ENCODE measurements at regions not wholly inside any gene's neighbourhood (a gene's known extent, or its start where the extent isn't known, plus 50 kb on each side); places are given as distances from the start of the nearest gene placed in this dataset.

- no peak for DNase-seq (ENCODE audit: low read depth, low spot score)
Observed at GRCh38 chr12:125225641-125226040, 160.4 kb downstream of the AACS start.

GRCh38 chr12:125228519-125229260 lies 163.5 kb downstream of the AACS start:
- DNase-seq (ENCODE audit: low read depth, low spot score): no peak

GRCh38 chr12:125229878-125230530 lies 164.8 kb downstream of the AACS start:
- no peak for DNase-seq (ENCODE audit: low read depth, low spot score)

DNA sequence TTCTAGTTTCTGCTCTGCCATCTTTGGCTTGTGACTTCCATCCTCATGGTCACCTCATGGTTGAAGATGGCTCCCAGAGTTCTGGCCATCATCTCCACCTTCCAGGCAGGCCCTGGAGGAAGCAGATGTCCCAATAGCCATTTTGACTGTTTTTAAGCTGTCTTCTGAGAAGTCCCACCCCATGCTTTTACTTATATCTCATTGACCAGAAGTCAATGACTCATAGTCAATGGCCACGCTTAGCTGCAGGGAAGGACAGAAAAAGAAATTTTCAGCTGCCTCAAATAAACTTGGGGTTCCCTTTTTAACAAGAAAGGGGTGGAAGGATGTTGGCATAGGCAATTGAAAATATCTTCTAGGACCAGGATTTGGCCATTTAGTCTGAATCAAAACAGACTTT lies 168.1 kb downstream of the AACS start:
- no peak for DNase-seq (ENCODE audit: low read depth, low spot score)

DNA sequence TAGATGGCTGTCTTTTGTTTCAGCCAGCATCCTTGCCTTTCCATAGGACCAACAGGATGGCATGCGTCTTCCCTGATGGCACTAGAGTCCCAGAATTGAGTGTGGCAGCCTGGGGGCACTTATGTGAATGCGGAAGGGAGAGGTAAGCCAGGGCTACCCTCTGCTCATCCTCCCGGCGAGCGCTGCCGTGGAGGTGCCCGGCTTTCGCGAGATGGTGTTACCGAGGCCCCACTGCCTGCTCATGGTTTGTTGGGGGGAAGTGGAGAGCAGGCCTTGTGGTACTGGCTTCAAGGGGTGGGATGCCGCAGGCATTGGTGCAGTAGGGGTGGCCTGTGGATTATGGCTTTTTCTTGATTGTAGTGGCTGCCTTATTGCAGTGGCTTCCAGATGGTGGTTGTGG lies 174.3 kb downstream of the AACS start:
- no peak for DNase-seq (ENCODE audit: low read depth, low spot score)

DNA sequence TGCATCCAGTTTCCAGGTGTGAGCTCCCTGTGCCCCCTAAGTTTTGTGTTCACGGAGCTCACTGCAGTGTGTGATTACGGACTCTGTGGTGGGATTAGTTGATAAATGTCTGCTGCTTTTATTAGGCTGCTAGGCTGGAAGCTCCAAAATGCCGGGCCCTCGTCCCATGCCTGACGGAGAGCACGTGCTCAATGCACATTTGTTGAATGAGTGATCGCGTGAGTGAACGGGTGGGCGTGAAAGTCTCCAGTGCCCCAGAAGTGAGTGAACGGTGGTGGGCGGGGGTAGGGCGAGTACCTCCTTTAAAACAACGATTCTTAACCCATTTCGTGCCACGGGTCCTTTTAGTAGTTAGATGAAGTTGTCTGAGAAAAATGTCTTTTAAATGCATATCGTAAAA lies 175.5 kb downstream of the AACS start:
- DNase-seq (ENCODE audit: low read depth, low spot score): no peak

DNA sequence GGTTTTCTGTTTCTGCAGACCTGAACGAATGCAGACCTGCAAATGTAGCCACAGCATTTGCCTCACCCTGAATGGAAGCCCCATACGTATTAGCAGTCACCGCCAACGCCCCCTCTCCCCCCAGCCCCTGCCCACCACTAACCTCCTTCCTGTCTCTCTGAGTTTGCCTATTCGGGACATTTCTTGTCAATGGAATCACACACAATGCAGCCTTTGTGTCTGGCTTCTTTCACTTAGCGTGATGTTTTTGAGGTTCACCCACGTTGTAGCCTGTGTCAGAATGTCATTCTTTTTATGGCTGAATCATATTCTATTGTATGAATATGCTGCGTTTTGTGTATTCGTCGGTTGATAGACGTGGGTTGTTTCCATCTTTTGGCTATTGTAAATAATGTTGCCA lies 178.6 kb downstream of the AACS start:
- DNase-seq (ENCODE audit: low read depth, low spot score): no peak

DNA sequence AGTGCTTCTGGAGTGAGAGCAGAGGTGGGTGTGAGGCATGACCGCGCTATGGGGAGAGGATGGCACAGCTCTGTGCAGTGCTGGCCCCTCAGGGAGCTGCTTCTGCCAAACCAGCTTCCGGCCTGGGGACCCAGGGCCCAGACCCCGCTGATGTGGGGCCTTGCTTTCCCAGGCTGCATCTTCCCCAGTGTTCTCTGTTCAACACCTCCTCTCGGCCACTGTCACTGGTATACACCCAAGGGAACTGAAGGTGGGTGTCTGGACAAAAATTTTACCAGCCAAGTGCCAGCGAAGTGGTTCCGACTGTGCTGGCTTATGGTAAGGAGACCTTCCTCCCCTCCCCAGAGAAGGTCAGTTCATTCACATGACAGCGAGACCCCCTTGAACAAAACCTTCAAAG lies 179.1 kb downstream of the AACS start:
- no peak for DNase-seq (ENCODE audit: low read depth, low spot score)

DNA sequence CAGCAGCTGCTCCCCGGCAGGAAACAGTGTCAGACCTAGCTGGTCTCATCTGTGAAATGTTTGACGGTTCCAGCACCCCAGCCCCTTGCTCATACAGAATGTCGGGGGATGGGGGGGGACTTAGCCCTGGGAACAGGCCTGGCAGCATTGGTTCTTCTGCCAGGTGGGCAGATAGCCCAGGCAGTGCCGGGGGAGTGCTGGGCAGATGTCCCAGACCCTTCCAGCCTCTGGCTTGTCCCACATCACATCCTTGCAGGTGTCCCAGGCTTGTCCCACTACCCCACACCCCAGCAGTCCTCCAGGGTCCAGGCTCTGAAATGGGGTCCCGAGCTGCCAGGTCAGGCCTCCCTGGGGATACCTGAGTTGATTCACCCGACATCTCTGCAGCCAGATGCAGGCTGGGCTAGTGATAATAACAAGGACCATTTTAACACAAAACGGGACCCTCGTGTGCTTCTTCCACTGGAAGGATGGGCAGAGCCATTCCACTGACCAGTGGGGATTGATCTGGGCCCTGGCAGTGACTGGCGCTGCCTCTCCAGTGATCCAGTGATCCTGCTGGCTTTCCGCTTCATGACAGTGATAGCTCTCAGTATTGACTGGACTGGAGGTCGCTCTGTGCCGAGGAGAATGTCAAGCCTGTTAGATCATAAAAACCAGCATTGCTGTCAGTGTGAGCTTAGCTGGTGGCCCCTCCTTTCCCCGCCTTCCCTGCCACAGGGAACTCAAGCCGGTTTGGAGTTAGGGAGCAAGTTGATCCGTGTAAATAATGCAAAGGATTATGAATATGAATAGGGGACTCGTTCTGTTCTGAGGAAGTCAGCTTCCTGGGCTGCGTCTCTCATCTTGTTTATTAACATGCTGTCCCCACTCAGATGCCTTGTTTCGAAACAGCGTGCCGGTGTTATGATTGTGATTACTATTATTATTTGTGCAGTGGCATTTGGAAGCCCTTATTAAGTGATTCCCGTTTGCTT lies 180.6 kb downstream of the AACS start:
- DNase-seq (ENCODE audit: low read depth, low spot score): no peak

DNA sequence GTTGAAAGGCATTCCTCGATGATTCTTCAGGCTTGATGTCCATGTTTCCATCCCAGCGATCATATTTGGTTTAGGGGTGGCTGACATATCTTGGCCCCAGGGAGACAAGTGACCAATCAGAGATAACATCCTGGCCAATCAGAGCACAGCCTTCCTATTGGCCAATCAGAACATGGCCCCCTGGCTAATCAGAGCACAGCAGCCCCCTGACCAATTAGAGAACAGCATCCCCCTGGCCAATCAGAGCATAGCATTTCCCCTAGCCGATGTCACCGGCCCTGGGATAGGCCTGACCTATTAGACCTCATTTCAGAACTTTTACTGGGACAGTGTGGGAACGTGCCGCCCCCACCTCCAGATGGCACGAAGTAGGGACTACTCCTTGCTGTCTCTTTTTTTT lies 182.2 kb downstream of the AACS start:
- DNase-seq (ENCODE audit: low read depth, low spot score): no peak

GRCh38 chr12:125249066-125249824 lies 184.0 kb downstream of the AACS start:
- DNase-seq (ENCODE audit: low read depth, low spot score): no peak

DNA sequence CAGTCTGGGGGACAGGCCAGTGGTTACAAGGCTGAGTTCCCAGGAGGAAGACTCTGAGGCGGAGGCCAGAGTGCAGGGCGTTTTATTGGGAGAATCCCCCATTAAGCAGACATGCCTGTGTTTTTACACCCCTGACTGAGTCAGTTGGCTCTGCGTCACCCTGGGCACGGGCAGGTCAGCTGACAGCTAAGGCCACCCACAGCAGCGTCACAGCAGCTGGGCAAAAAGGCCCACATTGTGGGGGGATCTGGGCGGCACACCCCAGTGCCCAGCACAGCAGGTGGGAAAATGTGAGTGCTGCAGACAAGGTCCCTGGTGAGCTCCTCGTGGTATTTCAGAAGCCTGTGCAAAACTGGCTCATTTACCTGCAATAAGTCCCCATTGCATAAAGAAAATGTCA lies 184.7 kb downstream of the AACS start:
- no peak for DNase-seq (ENCODE audit: low read depth, low spot score)

- no peak for DNase-seq (ENCODE audit: low read depth, low spot score)
Observed at GRCh38 chr12:125254236-125254635, 189.0 kb downstream of the AACS start.

- no peak for DNase-seq (ENCODE audit: low read depth, low spot score)
Observed at GRCh38 chr12:125254856-125255255, 189.6 kb downstream of the AACS start.

DNA sequence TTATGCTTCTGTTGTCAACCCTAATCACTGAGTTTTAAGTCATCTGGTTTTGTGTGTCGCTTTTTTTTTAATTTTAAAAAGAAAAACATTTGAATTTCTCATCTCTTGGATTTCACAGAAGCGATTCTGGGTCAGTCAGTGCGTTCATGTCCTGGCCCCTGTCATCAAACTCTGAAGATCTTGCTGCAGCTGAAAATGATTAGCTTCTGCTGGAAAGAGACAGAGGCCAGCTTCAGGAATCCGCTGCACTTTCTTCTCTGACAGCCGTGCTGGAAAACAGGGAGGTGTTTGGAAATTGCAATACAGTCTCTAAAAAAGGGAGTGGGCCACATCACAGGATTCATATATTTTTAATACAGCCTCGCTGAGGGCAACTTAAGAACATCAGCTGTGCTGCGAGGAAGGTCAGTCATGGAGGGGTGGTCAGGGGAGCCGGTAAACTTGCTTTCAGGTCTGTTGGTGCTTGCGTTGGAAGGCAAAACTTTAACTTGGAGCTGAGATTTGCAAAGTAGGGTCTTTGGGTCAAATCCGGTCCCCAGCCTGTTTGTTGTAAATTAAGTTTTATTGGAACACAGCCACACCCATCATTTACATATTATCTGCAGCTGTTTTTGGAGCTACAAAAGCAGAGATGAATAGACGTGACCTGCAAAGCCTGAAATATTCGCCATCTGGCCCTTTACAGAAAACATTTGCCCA lies 190.8 kb downstream of the AACS start:
- DNase-seq (ENCODE audit: low read depth, low spot score): no peak

- no peak for DNase-seq (ENCODE audit: low read depth, low spot score)
Observed at GRCh38 chr12:125256634-125256936, 191.3 kb downstream of the AACS start.

GRCh38 chr12:125259178-125259867 lies 194.1 kb downstream of the AACS start:
- no peak for DNase-seq (ENCODE audit: low read depth, low spot score)

- DNase-seq (ENCODE audit: low read depth, low spot score): no peak
Observed at GRCh38 chr12:125262851-125263250, 197.6 kb downstream of the AACS start.

DNA sequence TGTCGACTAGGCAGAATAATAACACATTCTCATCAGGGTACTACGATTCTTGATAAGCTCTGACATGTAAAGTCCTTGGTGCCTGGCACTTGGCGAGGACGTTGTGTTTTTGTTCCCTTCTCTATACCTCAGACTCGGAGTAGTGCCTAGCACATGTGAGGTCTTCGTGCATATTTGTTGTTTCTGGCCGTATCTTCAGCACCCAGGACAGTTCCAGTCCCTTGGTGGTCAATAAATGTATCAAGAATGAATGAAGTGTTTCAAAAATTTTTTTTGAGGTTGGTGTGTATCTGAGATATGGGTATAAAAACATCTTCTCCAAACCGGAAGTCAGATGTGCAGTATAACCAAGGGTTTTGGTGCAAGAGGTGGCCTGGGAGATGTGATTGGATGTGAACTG lies 198.2 kb downstream of the AACS start:
- DNase-seq (ENCODE audit: low read depth, low spot score): no peak

- DNase-seq (ENCODE audit: low read depth, low spot score): no peak
Observed at GRCh38 chr12:125267114-125267513, 201.9 kb downstream of the AACS start.

- no peak for DNase-seq (ENCODE audit: low read depth, low spot score)
Observed at GRCh38 chr12:125269276-125269675, 204.0 kb downstream of the AACS start.

All from brain pericyte (primary cell).